ENCODE measurements at regions not wholly inside any gene's neighbourhood (a gene's known extent, or its start where the extent isn't known, plus 50 kb on each side); places are given as distances from the start of the nearest gene placed in this dataset.

- DNase-seq (no peak), ATAC-seq (no peak)
- no peaks in the 10 kb centered on the region for H3K27me3 ChIP-seq (ENCODE audit: control insufficient read depth, insufficient read depth)
- no peak overlapping the region for H3K4me3 ChIP-seq (ENCODE audit: low read length)
- intact Hi-C loops (cut with DNase I), result no loop called here
- 63% methylated on average over 1 of the region's 1 CpG for WGBS
- no peak overlapping the region for H3K27ac ChIP-seq (ENCODE audit: low read length)
- no peaks in the 10 kb centered on the region for H3K9me3 ChIP-seq (ENCODE audit: control insufficient read depth, low read length)
- no peaks in the 10 kb centered on the region for H3K4me1 ChIP-seq (ENCODE audit: control insufficient read depth, insufficient read depth, low read length)
Observed at GRCh38 chr6:20286968-20287565, 74.8 kb upstream of the MBOAT1 start.

GRCh38 chr6:20291764-20292580 lies 79.7 kb upstream of the MBOAT1 start:
- no peaks in the 10 kb centered on the region for H3K9me3 ChIP-seq (ENCODE audit: control insufficient read depth, low read length)
- DNase-seq (peak; percentile 71 to 85 (median 78)), ATAC-seq (peak; percentile 89)
- H3K4me3 ChIP-seq (ENCODE audit: low read length), result no peak overlapping the region
- 14% methylated on average over 10 of the region's 10 CpGs for WGBS
- no peaks in the 10 kb centered on the region for H3K27me3 ChIP-seq (ENCODE audit: control insufficient read depth, insufficient read depth)
- H3K4me1 ChIP-seq (ENCODE audit: control insufficient read depth, insufficient read depth, low read length), result no peaks in the 10 kb centered on the region
- no peak overlapping the region for H3K27ac ChIP-seq (ENCODE audit: low read length)
- intact Hi-C loops (cut with DNase I), result loop anchor here (2.0 to 10.0 kb wide), 4 partner anchors 103 to 237 kb away; no protein-coding TSS in a partner anchor

- intact Hi-C loops (cut with DNase I), result loop anchor here in 3 of 4 donors (5.0 to 10.0 kb wide), 2 partner anchors 102 to 234 kb away; no protein-coding TSS in a partner anchor
- H3K9me3 ChIP-seq (ENCODE audit: control insufficient read depth, low read length), result no peaks in the 10 kb centered on the region
- H3K27me3 ChIP-seq (ENCODE audit: control insufficient read depth, insufficient read depth), result no peaks in the 10 kb centered on the region
- H3K4me1 ChIP-seq (ENCODE audit: control insufficient read depth, insufficient read depth, low read length), result no peaks in the 10 kb centered on the region
- no peak for DNase-seq
- H3K4me3 ChIP-seq (ENCODE audit: low read length), result no peak overlapping the region
- 95% methylated on average over 2 of the region's 2 CpGs for WGBS
- ATAC-seq, result no peak
- no peak overlapping the region for H3K27ac ChIP-seq (ENCODE audit: low read length)
Observed at GRCh38 chr6:20292905-20293304, 80.6 kb upstream of the MBOAT1 start.

- H3K4me1 ChIP-seq (ENCODE audit: control insufficient read depth, insufficient read depth, low read length), result no peaks in the 10 kb centered on the region
- ATAC-seq, result no peak
- no peak for DNase-seq
- H3K4me3 ChIP-seq (ENCODE audit: low read length), result no peak overlapping the region
- H3K27me3 ChIP-seq (ENCODE audit: control insufficient read depth, insufficient read depth), result no peaks in the 10 kb centered on the region
- WGBS, result 97% methylated on average over 29 of the region's 29 CpGs
- intact Hi-C loops (cut with DNase I), result no loop called here
- no peaks in the 10 kb centered on the region for H3K9me3 ChIP-seq (ENCODE audit: control insufficient read depth, low read length)
- no peak overlapping the region for H3K27ac ChIP-seq (ENCODE audit: low read length)
Observed at GRCh38 chr6:20301256-20301655, 89.0 kb upstream of the MBOAT1 start.

GRCh38 chr6:20302168-20302567 lies 89.9 kb upstream of the MBOAT1 start:
- Histone ChIP-seq H3K27ac (ENCODE audit: low read length) (no peak overlapping the region), H3K27me3 (ENCODE audit: control insufficient read depth, insufficient read depth) (no peaks in the 10 kb centered on the region), H3K4me1 (ENCODE audit: control insufficient read depth, insufficient read depth, low read length) (no peaks in the 10 kb centered on the region), H3K4me3 (ENCODE audit: low read length) (no peak overlapping the region), H3K9me3 (ENCODE audit: control insufficient read depth, low read length) (no peaks in the 10 kb centered on the region)
- WGBS, result 58% methylated on average over 3 of the region's 3 CpGs
- intact Hi-C loops (cut with DNase I), result no loop called here
- no peak for ATAC-seq
- no peak for DNase-seq

- DNase-seq (no peak), ATAC-seq (no peak)
Observed at GRCh38 chr6:20302702-20303251, 90.5 kb upstream of the MBOAT1 start.

GRCh38 chr6:20306491-20306890 lies 94.2 kb upstream of the MBOAT1 start:
- Histone ChIP-seq H3K4me3 (ENCODE audit: low read length) (no peak overlapping the region), H3K27ac (ENCODE audit: low read length) (no peak overlapping the region), H3K4me1 (ENCODE audit: control insufficient read depth, insufficient read depth, low read length) (no peaks in the 10 kb centered on the region), H3K9me3 (ENCODE audit: control insufficient read depth, low read length) (no peaks in the 10 kb centered on the region), H3K27me3 (ENCODE audit: control insufficient read depth, insufficient read depth) (no peaks in the 10 kb centered on the region)
- 60% methylated on average over 14 of the region's 14 CpGs for WGBS
- intact Hi-C loops (cut with DNase I), result no loop called here
- ATAC-seq (peak in 1 of 2 donors; percentile 44), DNase-seq (peak in 1 of 3 donors; percentile 46)

More at GRCh38 chr6:20302702-20303251, 90.5 kb upstream of the MBOAT1 start:
- 37% methylated on average over 5 of the region's 5 CpGs for WGBS
- H3K27me3 ChIP-seq (ENCODE audit: control insufficient read depth, insufficient read depth), result no peaks in the 10 kb centered on the region
- no peak overlapping the region for H3K27ac ChIP-seq (ENCODE audit: low read length)
- no peak overlapping the region for H3K4me3 ChIP-seq (ENCODE audit: low read length)
- H3K9me3 ChIP-seq (ENCODE audit: control insufficient read depth, low read length), result no peaks in the 10 kb centered on the region
- no peaks in the 10 kb centered on the region for H3K4me1 ChIP-seq (ENCODE audit: control insufficient read depth, insufficient read depth, low read length)
- intact Hi-C loops (cut with DNase I), result no loop called here

GRCh38 chr6:20309186-20309585 lies 92.5 kb upstream of the E2F3 start:
- WGBS, result 49% methylated on average over 2 of the region's 2 CpGs
- DNase-seq, result no peak
- no peaks in the 10 kb centered on the region for H3K9me3 ChIP-seq (ENCODE audit: control insufficient read depth, low read length)
- ATAC-seq, result no peak
- H3K4me1 ChIP-seq (ENCODE audit: control insufficient read depth, insufficient read depth, low read length), result no peaks in the 10 kb centered on the region
- H3K27ac ChIP-seq (ENCODE audit: low read length), result no peak overlapping the region
- intact Hi-C loops (cut with DNase I), result no loop called here
- H3K4me3 ChIP-seq (ENCODE audit: low read length), result no peak overlapping the region
- H3K27me3 ChIP-seq (ENCODE audit: control insufficient read depth, insufficient read depth), result no peaks in the 10 kb centered on the region

- WGBS, result 81% methylated on average over 1 of the region's 1 CpG
Observed at GRCh38 chr6:20310185-20310584, 91.5 kb upstream of the E2F3 start.

GRCh38 chr6:20312606-20313005 lies 89.1 kb upstream of the E2F3 start:
- WGBS, result 79% methylated on average over 5 of the region's 5 CpGs
- Histone ChIP-seq H3K9me3 (ENCODE audit: control insufficient read depth, low read length) (no peaks in the 10 kb centered on the region), H3K27ac (ENCODE audit: low read length) (no peak overlapping the region), H3K4me1 (ENCODE audit: control insufficient read depth, insufficient read depth, low read length) (no peaks in the 10 kb centered on the region), H3K27me3 (ENCODE audit: control insufficient read depth, insufficient read depth) (no peaks in the 10 kb centered on the region), H3K4me3 (ENCODE audit: low read length) (no peak overlapping the region)
- DNase-seq (no peak), ATAC-seq (no peak)
- intact Hi-C loops (cut with DNase I), result no loop called here

More at GRCh38 chr6:20310185-20310584, 91.5 kb upstream of the E2F3 start:
- no peak overlapping the region for H3K27ac ChIP-seq (ENCODE audit: low read length)
- H3K27me3 ChIP-seq (ENCODE audit: control insufficient read depth, insufficient read depth), result no peaks in the 10 kb centered on the region
- intact Hi-C loops (cut with DNase I), result no loop called here
- H3K4me1 ChIP-seq (ENCODE audit: control insufficient read depth, insufficient read depth, low read length), result no peaks in the 10 kb centered on the region
- H3K4me3 ChIP-seq (ENCODE audit: low read length), result no peak overlapping the region
- no peaks in the 10 kb centered on the region for H3K9me3 ChIP-seq (ENCODE audit: control insufficient read depth, low read length)
- no peak for DNase-seq
- no peak for ATAC-seq

- no peak overlapping the region for H3K27ac ChIP-seq (ENCODE audit: low read length)
- no peaks in the 10 kb centered on the region for H3K4me1 ChIP-seq (ENCODE audit: control insufficient read depth, insufficient read depth, low read length)
- no peak overlapping the region for H3K4me3 ChIP-seq (ENCODE audit: low read length)
- 48% methylated on average over 3 of the region's 3 CpGs for WGBS
- ATAC-seq (no peak), DNase-seq (no peak)
- intact Hi-C loops (cut with DNase I), result no loop called here
- H3K27me3 ChIP-seq (ENCODE audit: control insufficient read depth, insufficient read depth), result no peaks in the 10 kb centered on the region
- no peaks in the 10 kb centered on the region for H3K9me3 ChIP-seq (ENCODE audit: control insufficient read depth, low read length)
Observed at GRCh38 chr6:20313051-20313450, 88.6 kb upstream of the E2F3 start.

Measured in right cardiac atrium (tissue), 5 donors.